ENCODE measurements at regions not wholly inside any gene's neighbourhood (a gene's known extent, or its start where the extent isn't known, plus 50 kb on each side); places are given as distances from the start of the nearest gene placed in this dataset.
A peak's percentile ranks its signal among the peaks of the same experiment; 100 is the strongest.
"Not testable (repeated sequence)": the region's sequence is repeated elsewhere in the genome, so short reads cannot be mapped to it uniquely, and the experiment has no call there.

DNA sequence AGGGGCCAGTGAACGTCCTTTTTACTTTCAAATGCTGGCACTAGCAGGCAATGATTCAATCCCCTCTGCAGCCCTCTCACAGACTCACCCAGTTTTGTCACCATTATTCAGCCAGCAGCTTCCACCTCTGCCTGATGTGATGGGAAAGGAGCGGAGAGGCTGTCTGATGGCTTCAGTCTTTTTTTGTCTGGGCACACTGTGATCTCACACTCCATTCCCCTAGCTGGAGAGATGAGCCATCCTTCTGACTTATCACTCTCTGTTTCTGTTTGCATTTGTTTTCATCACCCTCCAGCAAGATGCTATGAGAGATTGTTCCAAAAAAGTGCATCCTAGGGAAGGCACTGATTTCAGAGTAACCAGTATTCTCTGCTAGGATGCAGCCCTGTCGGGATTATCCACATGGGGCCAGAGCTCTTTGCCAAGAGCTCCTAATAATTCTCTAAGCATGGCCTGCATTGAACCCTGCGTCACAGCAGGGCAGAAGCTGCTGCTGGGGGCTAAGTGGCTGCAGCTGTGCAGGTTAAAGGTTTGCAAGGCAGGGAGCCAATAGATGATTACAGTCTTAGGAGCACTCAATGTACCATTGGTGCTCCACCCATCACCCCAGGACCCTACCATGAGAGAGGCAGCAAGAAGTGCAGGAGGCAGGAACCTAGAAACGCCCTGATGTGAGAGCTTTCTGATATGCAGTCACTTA is 236.1 kb upstream of the C16orf82 start:
- in situ Hi-C loops (cut with MboI), result no loop called here
- DNase-seq, result peak; percentile 20
- Histone ChIP-seq H3K79me2 (ENCODE audit: insufficient read depth) (no peaks in the 10 kb centered on the region), H3F3A (ENCODE audit: insufficient read depth) (no peaks in the 10 kb centered on the region; the same call in 1 of the 2 replicates), H3K9ac (no peak overlapping the region), H4K20me1 (ENCODE audit: insufficient read depth) (no peaks in the 10 kb centered on the region), H3K4me3 (no peak overlapping the region), H3K4me1 (ENCODE audit: insufficient read depth) (no peaks in the 10 kb centered on the region), H3K4me2 (ENCODE audit: unreplicated experiment) (no peak overlapping the region), H3K9me2 (ENCODE audit: insufficient read depth) (no peaks in the 10 kb centered on the region), H3K27ac (no peak overlapping the region), H2AFZ (no peak overlapping the region), H3K27me3 (replicated peaks; ENCODE audit: insufficient read depth) (peaks cover 20% of the 10 kb centered on the region), H3K9me3 (ENCODE audit: low read depth) (no peaks in the 10 kb centered on the region), H3K36me3 (ENCODE audit: low read depth) (no peaks in the 10 kb centered on the region)
- 25 to 41% methylated on average over 5 of the region's 5 CpGs for WGBS, 2 experiments (ENCODE audit: low coverage in 1 of 2, low lambda C conversion rate in 2 of 2, missing lambda C conversion rate in 2 of 2)
- no peak for TF ChIP-seq EZH2 (IDR thresholded peaks at IDR 0.05; ENCODE audit: insufficient read depth, poor library complexity, severe bottlenecking)
- no peak for TF ChIP-seq EZH2phosphoT487 (IDR thresholded peaks at IDR 0.05; ENCODE audit: insufficient read depth, low read depth)

DNA sequence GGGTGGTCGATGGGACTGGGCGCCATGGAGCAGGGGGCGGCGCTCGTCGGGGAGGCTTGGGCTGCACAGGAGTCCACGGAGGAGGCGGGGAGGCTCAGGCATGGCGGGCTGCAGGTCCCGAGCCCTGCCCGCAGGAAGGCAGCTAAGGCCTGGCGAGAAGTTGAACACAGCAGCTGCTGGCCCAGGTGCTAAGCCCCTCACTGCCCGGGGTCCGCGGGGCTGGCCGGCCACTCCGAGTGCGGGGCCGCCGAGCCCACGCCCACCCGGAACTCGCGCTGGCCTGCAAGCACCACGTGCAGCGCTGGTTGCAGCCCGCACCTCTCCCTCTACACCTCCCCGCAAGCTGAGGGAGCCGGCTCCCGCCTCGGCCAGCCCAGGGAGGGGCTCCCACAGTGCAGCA is 230.6 kb upstream of the C16orf82 start:
- H3K9me3 ChIP-seq (ENCODE audit: low read depth); DNase-seq; H4K20me1 ChIP-seq (ENCODE audit: insufficient read depth); H3K36me3 ChIP-seq (ENCODE audit: low read depth); H3K9me2 ChIP-seq (ENCODE audit: insufficient read depth); H3K4me2 ChIP-seq (ENCODE audit: unreplicated experiment); H2AFZ ChIP-seq; in situ Hi-C loops (cut with MboI); H3K4me1 ChIP-seq (ENCODE audit: insufficient read depth); H3K27ac ChIP-seq; H3F3A ChIP-seq (ENCODE audit: insufficient read depth); H3K79me2 ChIP-seq (ENCODE audit: insufficient read depth); H3K4me3 ChIP-seq; H3K9ac ChIP-seq: not testable (repeated sequence)
- WGBS, 2 experiments (ENCODE audit: low coverage in 1 of 2, low lambda C conversion rate in 2 of 2, missing lambda C conversion rate in 2 of 2), result 73 to 83% methylated on average over 24 to 31 of the region's 31 CpGs
- peaks cover 17% of the 10 kb centered on the region for H3K27me3 ChIP-seq (replicated peaks; ENCODE audit: insufficient read depth)

DNA sequence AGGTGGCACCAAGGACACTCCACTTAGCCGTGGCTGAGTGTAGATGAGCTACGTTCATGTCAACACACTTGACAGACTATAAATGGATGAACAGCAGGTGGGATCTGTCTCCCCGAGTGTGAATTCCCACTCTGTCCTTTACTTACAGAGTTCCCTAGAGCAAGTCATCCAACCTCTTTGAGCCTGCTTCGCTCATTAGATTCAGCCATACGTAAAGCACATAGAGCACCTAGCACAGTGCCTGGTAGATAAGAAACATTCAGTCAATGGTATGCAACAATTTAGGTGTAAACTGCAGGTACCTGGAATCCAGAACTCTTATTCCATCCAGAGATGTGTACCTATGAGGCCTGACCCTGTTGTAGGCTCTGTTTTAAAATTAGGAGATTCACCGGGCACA is 227.8 kb upstream of the C16orf82 start:
- H3K4me2 ChIP-seq (ENCODE audit: unreplicated experiment), result no peak overlapping the region
- no peaks in the 10 kb centered on the region for H3K36me3 ChIP-seq (ENCODE audit: low read depth)
- WGBS, 2 experiments (ENCODE audit: low coverage in 1 of 2, low lambda C conversion rate in 2 of 2, missing lambda C conversion rate in 2 of 2), result 56 to 57% methylated on average over 6 of the region's 6 CpGs
- no peaks in the 10 kb centered on the region for H4K20me1 ChIP-seq (ENCODE audit: insufficient read depth)
- no peak overlapping the region for H3K27ac ChIP-seq
- no peak for DNase-seq
- H3K9me2 ChIP-seq (ENCODE audit: insufficient read depth), result no peaks in the 10 kb centered on the region
- H3K9ac ChIP-seq, result no peak overlapping the region
- H2AFZ ChIP-seq, result no peak overlapping the region
- H3K4me1 ChIP-seq (ENCODE audit: insufficient read depth), result no peaks in the 10 kb centered on the region
- H3K79me2 ChIP-seq (ENCODE audit: insufficient read depth), result no peaks in the 10 kb centered on the region
- in situ Hi-C loops (cut with MboI), result no loop called here
- H3K4me3 ChIP-seq, result no peak overlapping the region
- no peaks in the 10 kb centered on the region for H3K9me3 ChIP-seq (ENCODE audit: low read depth)
- H3F3A ChIP-seq (ENCODE audit: insufficient read depth), result no peaks in the 10 kb centered on the region
- 0 out of 2 replicates have a peak, but pooled peaks cover 6% of the 10 kb centered on the region for H3K27me3 ChIP-seq (replicated peaks; ENCODE audit: insufficient read depth)
- TF ChIP-seq EZH2 (IDR thresholded peaks at IDR 0.05; ENCODE audit: insufficient read depth, poor library complexity, severe bottlenecking) (no peak), EZH2phosphoT487 (IDR thresholded peaks at IDR 0.05; ENCODE audit: insufficient read depth, low read depth) (no peak)

DNA sequence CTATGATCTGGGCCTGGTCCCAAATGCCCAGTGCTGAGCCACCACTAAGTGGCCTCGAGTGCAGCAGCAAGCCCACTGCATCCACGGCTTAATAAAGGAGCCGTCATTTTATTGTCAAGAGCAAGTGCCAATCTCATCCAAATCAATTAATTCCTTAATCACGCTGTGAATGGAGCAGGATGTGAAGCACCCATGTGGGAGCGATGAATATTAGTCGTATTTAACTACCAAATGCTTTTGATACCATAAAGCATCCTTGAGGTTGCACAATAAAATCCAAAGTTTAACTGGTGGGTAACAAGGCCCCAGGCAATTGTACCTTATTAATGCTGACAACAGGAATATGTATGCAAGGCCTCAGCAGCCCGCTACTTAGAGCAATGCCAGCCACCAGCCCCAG is 226.0 kb upstream of the C16orf82 start:
- 56 to 63% methylated on average over 7 of the region's 7 CpGs for WGBS, 2 experiments (ENCODE audit: low coverage in 1 of 2, low lambda C conversion rate in 2 of 2, missing lambda C conversion rate in 2 of 2)
- no peak overlapping the region for H3K4me2 ChIP-seq (ENCODE audit: unreplicated experiment)
- in situ Hi-C loops (cut with MboI), result no loop called here

DNA sequence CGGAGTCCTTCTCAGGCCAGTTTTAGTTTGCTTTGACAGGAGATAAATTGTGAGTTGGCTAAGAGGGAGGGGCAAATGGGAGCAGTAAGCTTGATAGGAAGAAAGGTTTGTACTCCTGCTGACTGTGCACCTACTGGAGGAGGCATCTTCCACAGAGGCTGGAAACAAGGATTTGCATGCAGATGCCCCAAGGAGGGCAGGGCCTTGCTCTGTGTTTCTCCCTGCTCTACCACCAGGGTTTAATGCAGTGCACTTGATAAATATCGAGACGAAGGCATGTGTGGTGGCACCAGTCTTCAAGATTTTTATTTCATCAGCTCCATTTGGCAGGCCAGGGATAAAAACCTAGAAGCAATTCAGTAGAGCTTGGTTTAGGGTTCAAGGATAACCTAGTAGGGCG is 210.5 kb upstream of the C16orf82 start:
- Histone ChIP-seq H4K20me1 (ENCODE audit: insufficient read depth) (no peaks in the 10 kb centered on the region), H3K4me2 (ENCODE audit: unreplicated experiment) (no peak overlapping the region), H3K79me2 (ENCODE audit: insufficient read depth) (no peaks in the 10 kb centered on the region), H3K27me3 (replicated peaks; ENCODE audit: insufficient read depth) (no peaks in the 10 kb centered on the region), H3F3A (ENCODE audit: insufficient read depth) (no peaks in the 10 kb centered on the region), H3K4me1 (ENCODE audit: insufficient read depth) (no peaks in the 10 kb centered on the region), H3K9me3 (ENCODE audit: low read depth) (no peaks in the 10 kb centered on the region), H3K36me3 (ENCODE audit: low read depth) (no peaks in the 10 kb centered on the region), H3K9me2 (ENCODE audit: insufficient read depth) (no peaks in the 10 kb centered on the region), H3K27ac (no peak overlapping the region), H3K9ac (no peak overlapping the region), H2AFZ (no peak overlapping the region), H3K4me3 (no peak overlapping the region)
- no peak for TF ChIP-seq EZH2phosphoT487 (IDR thresholded peaks at IDR 0.05; ENCODE audit: insufficient read depth, low read depth)
- 35 to 53% methylated on average over 4 of the region's 4 CpGs for WGBS, 2 experiments (ENCODE audit: low coverage in 1 of 2, low lambda C conversion rate in 2 of 2, missing lambda C conversion rate in 2 of 2)
- in situ Hi-C loops (cut with MboI), result no loop called here
- no peak for DNase-seq

More for the DNA sequence above, 226.0 kb upstream of the C16orf82 start:
- no peak overlapping the region for H3K9ac ChIP-seq
- H3K27me3 ChIP-seq (replicated peaks; ENCODE audit: insufficient read depth), result no peaks in the 10 kb centered on the region
- H2AFZ ChIP-seq, result no peak overlapping the region
- no peaks in the 10 kb centered on the region for H3K36me3 ChIP-seq (ENCODE audit: low read depth)
- H3K9me3 ChIP-seq (ENCODE audit: low read depth), result no peaks in the 10 kb centered on the region
- H3F3A ChIP-seq (ENCODE audit: insufficient read depth), result no peaks in the 10 kb centered on the region
- H3K27ac ChIP-seq, result no peak overlapping the region
- TF ChIP-seq EZH2 (IDR thresholded peaks at IDR 0.05; ENCODE audit: insufficient read depth, poor library complexity, severe bottlenecking), result no peak
- no peak for TF ChIP-seq EZH2phosphoT487 (IDR thresholded peaks at IDR 0.05; ENCODE audit: insufficient read depth, low read depth)
- H3K9me2 ChIP-seq (ENCODE audit: insufficient read depth), result no peaks in the 10 kb centered on the region
- no peaks in the 10 kb centered on the region for H3K79me2 ChIP-seq (ENCODE audit: insufficient read depth)
- H4K20me1 ChIP-seq (ENCODE audit: insufficient read depth), result no peaks in the 10 kb centered on the region
- no peaks in the 10 kb centered on the region for H3K4me1 ChIP-seq (ENCODE audit: insufficient read depth)
- no peak overlapping the region for H3K4me3 ChIP-seq
- no peak for DNase-seq
